Endothelial cell (in vitro differentiated cells): ENCODE measurements at regions not wholly inside any gene's neighbourhood (a gene's known extent, or its start where the extent isn't known, plus 50 kb on each side); places are given as distances from the start of the nearest gene placed in this dataset.
"Not testable (repeated sequence)": the region's sequence is repeated elsewhere in the genome, so short reads cannot be mapped to it uniquely, and the experiment has no call there.

Experiments used
- DNase-seq: peaks from one replicate; pipeline ENCODE4 v3.0.0; 2021; ENCODE audit warnings: low spot score
- H3K27ac Mint-ChIP-seq: one replicate; pipeline ENCODE4 v1.8.0; 2021; ENCODE audit warnings: mixed read lengths, inconsistent platforms; ENCODE audit not compliant: unreplicated experiment
- H3K27me3 Mint-ChIP-seq: one replicate; pipeline ENCODE4 v1.8.0; 2021; ENCODE audit warnings: mild to moderate bottlenecking, moderate library complexity, mixed read lengths, inconsistent platforms; ENCODE audit not compliant: unreplicated experiment
- H3K36me3 Mint-ChIP-seq: one replicate; pipeline ENCODE4 v1.8.0; 2021; ENCODE audit warnings: mild to moderate bottlenecking, low read depth, mixed read lengths, inconsistent platforms; ENCODE audit not compliant: unreplicated experiment
- H3K4me1 Mint-ChIP-seq: one replicate; pipeline ENCODE4 v1.8.0; 2021; ENCODE audit warnings: mild to moderate bottlenecking, mixed read lengths, inconsistent platforms; ENCODE audit not compliant: unreplicated experiment
- H3K4me3 Mint-ChIP-seq: one replicate; pipeline ENCODE4 v1.8.0; 2021; ENCODE audit warnings: mild to moderate bottlenecking, mixed read lengths, inconsistent platforms; ENCODE audit not compliant: unreplicated experiment
- H3K9me3 Mint-ChIP-seq: one replicate; pipeline ENCODE4 v1.8.0; 2021; ENCODE audit warnings: mixed read lengths, inconsistent platforms; ENCODE audit not compliant: unreplicated experiment
- CTCF ChIP-seq: fragments of 200-600 bp; sonication (generic); IDR thresholded peaks from one replicate; pipeline ENCODE4 v1.5.0; 2021; ENCODE audit warnings: antibody characterized with exemption; ENCODE audit not compliant: unreplicated experiment

GRCh38 chr6:131486608-131487007 lies 86.4 kb upstream of the ARG1 start:
- DNase-seq, result no peak
- Mint-ChIP-seq H3K36me3 (no peaks in the 10 kb centered on the region), H3K27ac (no peak overlapping the region), H3K4me1 (no peaks in the 10 kb centered on the region), H3K9me3 (no peaks in the 10 kb centered on the region), H3K4me3 (no peak overlapping the region), H3K27me3 (peaks cover 1% of the 10 kb centered on the region)
- no peak for TF ChIP-seq CTCF

DNA sequence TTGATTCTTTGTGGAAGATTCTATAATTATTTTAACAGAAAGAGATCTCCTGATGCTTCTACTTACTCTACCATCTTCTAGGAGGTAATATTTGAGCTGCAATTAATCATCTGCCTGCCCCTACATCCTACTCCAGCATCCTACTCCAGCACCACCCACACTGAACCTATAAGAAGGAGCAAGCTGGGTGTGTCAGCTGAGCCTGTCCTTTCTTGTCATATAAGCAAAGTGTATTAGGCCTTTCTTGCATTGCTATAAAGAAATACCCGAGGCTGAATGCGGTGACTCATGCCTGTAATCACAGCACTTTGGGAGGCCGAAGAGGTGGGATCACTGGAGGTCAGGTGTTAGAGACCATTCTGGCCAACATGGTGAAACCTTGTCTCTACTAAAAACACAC lies 84.2 kb upstream of the ARG1 start:
- peaks cover 1% of the 10 kb centered on the region for H3K27me3 Mint-ChIP-seq
- no peak for DNase-seq
- no peak for TF ChIP-seq CTCF
- no peaks in the 10 kb centered on the region for H3K36me3 Mint-ChIP-seq
- H3K27ac Mint-ChIP-seq, result no peak overlapping the region
- no peaks in the 10 kb centered on the region for H3K4me1 Mint-ChIP-seq
- no peak overlapping the region for H3K4me3 Mint-ChIP-seq
- H3K9me3 Mint-ChIP-seq, result no peaks in the 10 kb centered on the region

DNA sequence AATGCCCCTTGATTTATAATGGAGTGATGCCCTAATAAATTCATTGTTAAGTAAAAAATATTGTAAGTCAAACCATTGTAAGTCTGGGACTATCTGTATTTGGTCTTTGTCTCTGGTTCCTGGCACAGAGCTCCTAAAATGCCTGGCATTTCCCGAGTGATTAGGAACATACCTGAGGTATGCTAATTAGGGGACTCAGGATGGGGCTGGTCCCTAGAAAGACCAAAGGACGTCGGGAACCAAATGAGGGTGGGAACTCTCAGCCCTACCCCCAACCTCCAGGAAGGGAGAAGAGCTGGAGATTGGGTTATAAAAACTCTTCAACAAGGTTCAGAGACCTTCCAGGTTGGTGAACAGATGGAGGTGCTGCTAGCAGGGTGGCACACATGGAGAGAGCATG lies 82.6 kb upstream of the ARG1 start:
- no peak overlapping the region for H3K27ac Mint-ChIP-seq
- DNase-seq, result no peak
- no peaks in the 10 kb centered on the region for H3K9me3 Mint-ChIP-seq
- no peaks in the 10 kb centered on the region for H3K4me1 Mint-ChIP-seq
- no peak for TF ChIP-seq CTCF
- no peaks in the 10 kb centered on the region for H3K27me3 Mint-ChIP-seq
- no peaks in the 10 kb centered on the region for H3K36me3 Mint-ChIP-seq
- H3K4me3 Mint-ChIP-seq, result no peak overlapping the region

GRCh38 chr6:131492932-131493573 lies 80.0 kb upstream of the ARG1 start:
- no peaks in the 10 kb centered on the region for H3K9me3 Mint-ChIP-seq
- no peak overlapping the region for H3K27ac Mint-ChIP-seq
- peaks cover under 1% of the 10 kb centered on the region for H3K4me1 Mint-ChIP-seq
- no peak for TF ChIP-seq CTCF
- no peaks in the 10 kb centered on the region for H3K36me3 Mint-ChIP-seq
- no peak for DNase-seq
- no peak overlapping the region for H3K4me3 Mint-ChIP-seq
- H3K27me3 Mint-ChIP-seq, result peaks cover 2% of the 10 kb centered on the region

- not testable (repeated sequence) for H3K36me3 Mint-ChIP-seq
Measured at GRCh38 chr6:131504387-131504786, 68.6 kb upstream of the ARG1 start.

DNA sequence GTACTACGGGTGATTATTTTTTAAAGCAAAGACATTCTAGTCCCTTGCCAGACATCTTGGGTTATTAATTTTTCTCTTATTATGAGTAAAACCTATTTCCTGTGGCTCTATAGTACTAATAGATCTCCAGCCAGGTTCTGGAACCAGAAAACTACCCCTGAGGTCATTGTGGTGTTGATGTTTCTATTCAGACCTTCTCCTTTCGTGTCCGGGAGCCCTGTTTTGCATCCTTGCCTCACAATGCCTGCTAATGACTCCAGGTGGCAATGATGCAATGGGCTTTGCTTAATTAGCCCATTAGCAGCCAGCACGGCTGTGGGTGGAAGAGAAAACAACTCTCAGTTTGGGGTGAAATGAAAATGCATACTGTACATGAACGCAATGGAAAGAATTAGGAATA lies 62.9 kb upstream of the ARG1 start:
- H3K9me3 Mint-ChIP-seq, result no peaks in the 10 kb centered on the region
- DNase-seq, result no peak
- TF ChIP-seq CTCF, result no peak
- no peak overlapping the region for H3K4me3 Mint-ChIP-seq
- H3K36me3 Mint-ChIP-seq, result no peaks in the 10 kb centered on the region
- no peak overlapping the region for H3K27ac Mint-ChIP-seq
- no peaks in the 10 kb centered on the region for H3K27me3 Mint-ChIP-seq
- H3K4me1 Mint-ChIP-seq, result no peaks in the 10 kb centered on the region

More at GRCh38 chr6:131504387-131504786, 68.6 kb upstream of the ARG1 start:
- not testable (repeated sequence) for H3K4me1 Mint-ChIP-seq, DNase-seq, H3K27me3 Mint-ChIP-seq, H3K9me3 Mint-ChIP-seq, H3K4me3 Mint-ChIP-seq, H3K27ac Mint-ChIP-seq
